Renal pelvis (tissue), 1 donor: ENCODE measurements at regions not wholly inside any gene's neighbourhood (a gene's known extent, or its start where the extent isn't known, plus 50 kb on each side); places are given as distances from the start of the nearest gene placed in this dataset.
"Not testable (repeated sequence)": the region's sequence is repeated elsewhere in the genome, so short reads cannot be mapped to it uniquely, and the experiment has no call there.

ENCODE experiments used
- DNase-seq: peaks from one replicate; pipeline ENCODE4 v3.0.0-alpha.2; 2013

DNA sequence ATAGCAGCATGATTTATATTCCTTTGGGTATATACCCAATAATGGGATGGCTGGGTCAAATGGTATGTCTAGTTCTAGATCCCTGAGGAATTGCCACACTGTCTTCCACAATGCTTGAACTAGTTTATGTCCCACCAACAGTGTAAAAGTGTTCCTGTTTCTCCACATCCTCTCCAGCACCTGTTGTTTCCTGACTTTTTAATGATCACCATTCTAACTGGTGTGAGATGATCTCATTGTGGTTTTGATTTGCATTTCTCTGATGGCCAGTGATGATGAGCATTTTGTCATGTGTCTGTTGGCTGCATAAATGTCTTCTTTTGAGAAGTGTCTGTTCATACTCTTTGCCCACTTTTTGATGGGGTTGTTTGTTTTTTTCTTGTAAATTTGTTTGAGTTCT lies 54.0 kb upstream of the GPR89A start:
- DNase-seq = not testable (repeated sequence)

DNA sequence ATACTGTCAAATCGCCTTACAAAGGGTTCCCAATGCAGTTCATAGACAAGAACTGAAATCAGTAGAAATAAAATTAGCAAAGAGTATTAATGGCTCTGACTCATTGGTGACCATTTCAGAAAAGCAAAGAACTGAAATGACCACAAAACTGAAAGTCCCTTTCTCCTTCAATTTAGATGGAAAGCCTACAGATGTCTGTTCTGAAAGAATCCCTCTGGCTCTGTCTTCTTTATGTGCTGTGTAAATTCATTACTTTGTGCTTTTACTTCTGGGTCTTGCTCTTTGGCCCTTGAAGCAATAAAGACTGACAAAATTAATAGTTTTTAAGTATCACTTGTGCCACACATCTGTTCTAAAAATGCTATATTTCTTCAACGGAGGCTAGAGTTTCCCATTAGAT lies 62.7 kb upstream of the GPR89A start:
- DNase-seq = no peak

DNA sequence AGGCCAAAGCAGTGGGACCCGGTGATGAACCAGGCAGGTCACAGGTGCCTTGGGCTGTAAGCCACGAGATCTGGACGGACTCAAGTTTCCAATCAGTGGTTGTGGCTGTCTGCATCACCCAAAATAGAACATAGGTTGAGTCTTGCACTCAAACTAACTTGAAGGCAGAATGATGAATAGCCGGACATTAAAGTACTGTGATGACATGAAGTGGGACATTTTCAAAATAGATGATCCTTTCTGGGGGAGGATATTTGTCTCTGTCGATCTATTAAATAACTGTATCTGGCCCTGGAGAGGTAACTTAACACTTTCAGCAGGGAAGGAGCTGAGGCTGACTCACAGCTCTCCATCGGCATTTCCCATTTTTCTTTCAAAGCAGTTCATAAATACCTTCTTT lies 66.1 kb upstream of the GPR89A start:
- not testable (repeated sequence) for DNase-seq

DNA sequence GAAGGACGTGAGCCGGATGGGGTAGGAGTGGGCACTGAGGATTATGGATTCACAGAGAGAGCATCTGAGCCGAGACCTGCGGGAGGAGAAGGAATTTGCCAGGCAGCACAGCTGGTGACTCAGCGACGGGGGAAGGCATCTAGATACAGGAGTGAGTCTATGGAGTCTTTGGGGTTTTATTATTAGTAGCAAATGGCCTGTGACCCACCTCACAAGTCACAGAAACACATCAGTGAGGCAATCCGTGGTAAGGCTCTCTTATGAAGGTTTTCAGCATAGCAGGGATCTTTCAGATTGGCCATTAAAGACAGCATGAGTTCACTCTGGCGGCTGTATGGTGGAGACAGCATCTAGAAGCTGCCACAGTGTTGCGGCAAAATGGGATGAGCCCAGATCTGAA lies 66.5 kb upstream of the GPR89A start:
- DNase-seq = not testable (repeated sequence)

DNA sequence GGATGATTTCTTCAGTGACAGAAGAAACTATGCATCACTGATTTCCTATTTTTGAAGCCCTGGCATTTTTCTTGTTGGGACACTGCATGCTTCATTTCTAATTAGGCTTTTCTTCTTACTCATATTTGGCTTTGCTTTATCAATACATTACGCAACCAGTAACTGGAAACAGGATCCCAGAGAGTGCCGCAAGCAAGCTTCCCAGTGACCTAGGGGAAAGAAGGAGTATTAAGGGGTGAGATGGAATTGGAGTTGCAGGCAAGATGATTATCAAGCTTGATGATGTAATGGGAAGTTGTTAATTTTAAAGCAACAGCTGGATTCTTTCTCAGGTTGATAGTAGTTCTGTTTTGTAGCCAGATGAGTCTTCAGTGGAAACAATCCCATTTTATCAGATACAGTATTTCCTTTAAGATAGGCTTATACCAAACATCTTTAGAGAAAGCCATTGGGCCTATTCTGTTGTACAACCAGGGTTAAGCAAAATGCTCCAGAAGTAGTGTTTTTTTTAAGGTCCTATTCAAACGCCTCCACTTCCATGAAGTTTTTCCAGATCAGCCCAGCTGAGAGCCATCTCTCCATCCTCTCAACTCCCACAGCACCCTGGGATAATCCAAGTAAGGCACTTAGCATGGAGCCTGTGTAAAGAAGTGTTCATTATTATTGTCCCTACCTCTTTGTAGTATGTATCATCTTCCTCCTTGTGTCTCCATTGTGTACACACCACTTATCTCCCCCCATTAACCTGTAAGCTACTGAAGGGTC lies 69.5 kb upstream of the GPR89A start:
- not testable (repeated sequence) for DNase-seq

DNA sequence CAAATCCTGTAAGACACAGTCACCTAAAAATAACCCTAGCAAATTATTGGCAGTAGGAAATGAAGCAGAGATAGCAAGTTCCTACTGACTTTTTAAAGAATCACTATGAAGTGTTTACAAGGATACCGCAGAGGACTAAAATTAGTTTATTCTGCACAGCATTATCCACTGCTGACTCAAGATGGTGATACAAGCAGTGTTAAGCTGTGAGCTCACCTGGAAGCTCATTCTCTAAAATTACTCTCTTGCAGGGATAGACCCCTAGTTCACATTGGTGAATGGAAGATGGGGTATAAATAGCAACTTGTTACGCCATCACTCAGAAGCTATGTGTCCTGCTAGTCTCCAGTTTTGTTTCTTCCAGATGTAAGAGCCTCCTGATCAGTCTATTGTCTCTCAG lies 70.8 kb upstream of the GPR89A start:
- not testable (repeated sequence) for DNase-seq

DNA sequence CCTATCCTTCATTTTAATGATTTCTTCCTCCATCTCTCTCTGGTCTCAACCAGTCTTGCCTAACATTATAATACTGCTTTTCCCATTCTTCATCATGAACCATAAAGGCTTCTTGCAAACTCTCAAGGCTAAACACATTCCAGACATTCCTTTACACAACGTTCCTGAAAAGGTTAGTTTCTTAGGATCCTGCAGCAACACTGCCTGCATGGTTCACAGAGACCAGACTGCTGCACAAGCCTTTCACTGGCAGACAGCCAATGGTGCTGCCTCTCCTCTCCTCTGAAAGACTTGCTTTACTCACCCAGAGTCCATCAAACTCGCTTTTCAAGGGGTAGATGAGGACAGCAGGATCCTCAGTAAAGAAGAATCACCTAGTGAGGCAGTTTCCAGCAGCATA lies 72.3 kb upstream of the GPR89A start:
- DNase-seq = peak; percentile 48

DNA sequence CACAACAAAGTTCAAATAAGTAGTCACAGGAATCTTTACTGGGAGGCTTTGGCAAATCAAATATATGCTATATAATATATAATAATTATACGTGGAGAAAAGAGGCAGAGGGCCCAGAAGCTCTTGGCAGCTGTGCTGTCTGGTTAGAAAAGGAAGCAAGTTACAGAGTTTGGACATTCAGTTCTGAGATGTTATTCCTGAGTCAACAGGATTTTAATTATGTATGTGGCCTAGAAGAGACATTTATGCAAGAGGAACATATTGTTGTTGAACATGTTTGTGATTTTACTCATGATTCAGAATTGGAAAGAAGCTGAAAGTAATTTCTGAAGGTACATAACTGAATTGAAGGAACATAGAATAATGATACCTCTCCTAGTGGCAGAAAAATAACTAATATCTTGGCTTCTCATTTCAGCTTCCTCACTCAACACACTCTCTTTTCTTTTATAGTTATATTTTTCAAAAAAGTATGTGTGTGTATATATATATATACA lies 79.7 kb upstream of the GPR89A start:
- not testable (repeated sequence) for DNase-seq

DNA sequence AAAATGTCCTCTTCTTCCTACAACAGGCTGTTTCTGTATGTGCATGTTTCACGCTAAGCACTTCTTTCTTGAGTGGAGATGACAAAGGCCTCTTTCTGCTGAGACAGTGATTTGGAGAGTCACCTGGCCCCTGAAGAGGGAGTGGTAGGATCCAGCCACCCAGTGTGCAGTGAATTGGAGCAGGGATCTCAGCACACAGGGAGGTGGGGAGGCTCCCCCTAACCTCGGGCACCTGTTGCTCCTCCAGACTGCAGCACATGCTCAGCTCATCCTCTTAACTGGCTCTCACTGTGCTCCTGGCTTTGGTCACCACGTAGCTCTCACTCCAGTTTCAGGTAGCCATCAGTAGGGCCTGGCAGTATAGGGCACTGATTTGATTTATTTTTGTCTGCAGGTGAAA lies 87.6 kb upstream of the GPR89A start:
- DNase-seq = not testable (repeated sequence)

DNA sequence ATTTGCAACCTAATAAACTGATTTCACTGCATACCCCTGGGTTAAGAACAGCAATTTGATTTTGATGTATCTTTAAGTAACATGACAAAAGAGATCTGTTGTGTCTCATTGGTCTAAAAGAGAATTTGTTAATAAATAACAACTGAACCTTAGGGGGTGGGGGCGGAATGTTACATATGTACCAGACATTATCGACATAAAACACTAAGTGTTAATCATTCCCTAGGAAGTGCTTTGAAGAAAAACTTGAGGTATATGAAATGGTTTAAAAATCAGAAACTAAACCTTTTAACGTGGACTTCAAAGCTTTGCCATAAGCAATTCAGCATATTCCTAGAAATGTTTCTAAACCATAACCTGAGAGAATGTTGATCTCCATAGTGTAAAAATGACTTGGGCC lies 88.5 kb upstream of the GPR89A start:
- DNase-seq = not testable (repeated sequence)

DNA sequence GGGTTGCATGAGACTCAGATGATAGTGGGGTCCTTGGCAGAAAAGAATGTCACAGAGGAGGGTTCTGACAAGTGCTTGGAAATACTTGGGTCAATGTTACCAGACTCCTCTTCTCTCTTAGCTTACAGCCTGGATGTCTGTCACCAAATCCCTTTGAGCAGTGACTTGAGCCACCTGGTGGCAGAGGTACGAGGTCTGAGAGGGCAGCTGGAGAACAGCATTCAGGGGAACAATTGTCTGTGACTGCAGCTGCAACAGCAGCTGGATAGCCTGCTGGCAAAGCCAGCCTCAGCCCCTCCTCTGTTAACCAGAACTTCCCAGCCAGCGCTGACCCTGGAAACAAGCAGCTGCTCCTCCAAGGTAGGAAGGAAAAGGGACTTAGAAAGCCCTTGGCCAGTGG lies 87.6 kb upstream of the NBPF20 start:
- not testable (repeated sequence) for DNase-seq

DNA sequence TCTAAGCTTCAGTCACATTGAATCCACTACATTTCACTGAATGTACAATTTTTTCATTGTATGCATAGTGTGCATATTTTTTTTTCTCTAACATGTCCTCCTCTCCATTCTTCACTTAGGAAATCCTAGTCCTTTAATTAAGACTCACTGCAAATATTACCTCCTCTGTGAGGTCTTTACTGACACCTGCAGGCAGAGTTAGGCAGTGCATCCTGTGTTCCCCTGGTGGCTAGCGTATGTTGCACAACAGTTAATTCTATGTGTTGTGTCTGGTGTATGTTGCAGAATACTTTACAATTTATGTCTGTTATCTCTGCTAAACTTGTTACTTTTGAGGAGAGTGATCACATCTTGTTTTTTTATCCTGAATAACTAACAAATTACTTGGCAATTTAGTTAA lies 82.7 kb upstream of the NBPF20 start:
- DNase-seq = not testable (repeated sequence)

DNA sequence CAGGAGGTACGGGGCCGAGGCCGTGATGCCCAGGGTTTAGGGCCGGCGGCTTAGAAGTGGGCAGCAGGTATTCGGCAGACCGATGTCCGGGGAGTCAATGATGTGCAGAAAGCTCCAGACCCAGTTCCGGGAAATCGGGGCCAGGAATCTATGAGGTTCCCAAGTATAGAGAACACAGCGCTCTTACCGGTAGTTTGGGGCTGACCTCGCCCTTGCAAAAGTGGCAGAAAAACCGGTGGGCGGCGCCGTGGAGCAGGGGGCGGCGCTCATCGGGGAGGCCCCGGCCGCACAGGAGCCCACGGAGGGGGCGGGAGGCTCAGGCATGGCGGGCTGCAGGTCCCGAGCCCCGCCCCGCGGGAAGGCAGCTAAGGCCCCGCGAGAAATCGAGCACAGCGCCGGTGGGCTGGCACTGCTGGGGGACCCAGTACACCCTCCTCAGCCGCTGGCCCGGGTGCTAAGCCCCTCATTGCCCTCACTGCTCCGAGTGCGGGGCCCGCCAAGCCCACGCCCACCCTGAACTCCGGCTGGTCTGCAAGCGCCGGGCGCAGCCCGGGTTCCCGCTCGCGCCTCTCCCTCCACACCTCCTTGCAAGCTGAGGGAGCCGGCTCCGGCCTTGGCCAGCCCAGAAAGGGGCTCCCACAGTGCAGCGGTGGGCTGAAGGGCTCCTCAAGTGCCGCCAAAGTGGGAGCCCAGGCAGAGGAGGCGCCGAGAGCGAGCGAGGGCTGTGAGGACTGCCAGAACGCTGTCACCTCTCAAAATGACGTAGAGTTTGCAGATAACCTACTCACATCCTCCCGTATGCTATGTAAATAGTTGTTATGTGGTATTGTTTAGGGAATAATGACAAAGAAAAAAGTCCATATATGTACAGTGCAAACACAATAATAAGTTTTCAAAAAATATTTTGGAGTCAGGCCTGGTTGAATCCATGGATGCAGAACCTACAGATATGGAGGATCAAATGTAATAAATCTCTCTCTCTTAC lies 80.6 kb upstream of the NBPF20 start:
- not testable (repeated sequence) for DNase-seq

DNA sequence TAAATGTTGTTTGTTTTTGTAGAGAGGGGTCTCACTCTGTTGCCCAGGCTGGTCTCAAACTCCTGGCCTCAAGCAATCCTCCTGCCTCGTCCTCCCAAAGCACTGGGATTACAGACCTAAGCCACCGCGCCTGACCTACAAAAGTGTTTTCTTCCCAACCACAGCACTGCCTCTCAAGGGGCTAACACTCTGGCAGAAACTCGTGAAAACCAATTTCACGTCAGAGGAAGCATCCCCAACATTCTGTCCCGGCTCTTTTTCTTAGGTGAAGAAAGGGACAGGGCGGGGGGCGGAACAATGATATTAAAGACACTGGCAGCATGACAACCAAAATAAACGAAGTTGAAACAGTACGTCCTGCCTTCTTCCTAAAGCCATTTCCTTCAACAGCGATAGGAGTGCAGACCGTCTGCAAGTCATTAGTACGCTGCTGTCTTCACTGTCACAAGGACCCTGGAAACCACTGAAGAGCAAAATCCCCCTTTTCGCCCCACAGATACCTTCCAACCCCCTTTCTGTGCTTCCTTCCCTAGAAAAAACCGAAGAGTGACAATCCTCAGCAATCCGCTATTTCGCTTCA lies 79.5 kb upstream of the NBPF20 start:
- DNase-seq = not testable (repeated sequence)

DNA sequence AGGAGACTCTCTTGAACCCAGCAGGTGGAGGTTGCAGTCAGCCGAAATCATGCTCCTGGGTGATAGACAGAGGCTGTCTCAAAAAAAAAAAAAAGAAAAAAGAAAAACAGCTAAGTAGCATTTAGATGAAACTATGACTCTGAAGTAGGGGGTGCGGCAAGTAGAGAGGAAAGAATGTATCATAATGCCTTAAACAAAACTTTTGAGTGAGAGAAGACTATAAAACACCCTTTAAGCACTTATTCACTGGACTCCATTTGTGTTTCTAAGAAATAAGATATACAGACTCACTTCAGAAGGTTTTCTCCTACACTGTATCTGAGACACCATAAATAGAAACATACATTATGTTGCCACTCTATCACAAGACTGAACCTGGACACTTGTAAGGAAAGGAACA lies 78.9 kb upstream of the NBPF20 start:
- not testable (repeated sequence) for DNase-seq

DNA sequence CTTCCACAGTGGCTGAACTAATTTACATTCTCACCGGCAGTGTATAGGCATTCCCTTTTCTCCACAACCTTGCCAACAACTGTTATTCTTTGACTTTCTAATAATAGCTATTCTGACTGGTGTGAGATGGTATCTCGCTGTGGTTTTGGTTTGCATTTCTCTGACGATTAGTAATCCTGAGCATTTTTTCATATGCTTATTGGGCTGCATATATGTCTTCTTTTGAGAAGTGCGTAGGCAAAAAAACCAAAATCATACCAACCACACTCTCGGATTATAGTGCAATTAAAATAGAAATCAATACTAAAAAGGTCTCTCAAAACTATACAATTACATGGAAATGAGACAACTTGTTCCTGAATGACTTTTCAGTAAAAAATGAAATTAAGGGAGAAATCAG lies 74.8 kb upstream of the NBPF20 start:
- DNase-seq = not testable (repeated sequence)

DNA sequence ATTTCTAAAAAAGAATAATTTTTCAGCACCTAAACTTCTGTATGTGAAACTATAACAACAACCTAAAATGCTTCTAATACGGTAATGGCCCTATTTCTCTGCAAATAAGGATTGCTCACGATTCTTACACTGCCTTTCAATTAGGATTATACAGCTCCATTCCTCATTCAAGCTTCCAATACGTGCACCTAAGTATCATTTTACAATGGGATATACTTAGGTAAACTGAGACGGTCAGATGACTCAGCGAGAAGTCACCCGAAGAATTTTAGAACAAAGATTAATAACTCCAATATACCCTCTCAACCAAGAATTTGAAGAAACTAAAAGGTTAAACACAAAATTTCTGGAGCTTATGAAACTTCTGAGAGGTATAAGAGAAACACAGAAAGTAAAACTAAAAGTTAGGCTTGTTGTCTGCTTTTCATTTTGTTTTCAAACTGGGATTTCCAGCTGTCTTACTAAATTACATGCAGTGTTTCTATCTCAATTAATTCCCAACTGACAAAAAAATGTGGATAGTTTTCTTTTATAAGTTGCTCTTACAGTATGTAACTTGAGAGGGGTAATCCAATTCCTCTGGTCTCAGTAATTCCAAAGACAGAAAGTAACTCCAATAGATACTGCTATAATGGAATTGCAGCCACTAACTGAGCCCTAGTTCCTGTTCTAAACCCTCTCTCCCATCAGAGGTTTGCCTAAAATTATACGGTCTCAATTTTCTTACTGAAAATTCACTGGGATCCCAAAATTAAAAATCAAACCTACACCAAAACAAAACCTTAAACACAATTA lies 69.9 kb upstream of the NBPF20 start:
- DNase-seq = not testable (repeated sequence)

DNA sequence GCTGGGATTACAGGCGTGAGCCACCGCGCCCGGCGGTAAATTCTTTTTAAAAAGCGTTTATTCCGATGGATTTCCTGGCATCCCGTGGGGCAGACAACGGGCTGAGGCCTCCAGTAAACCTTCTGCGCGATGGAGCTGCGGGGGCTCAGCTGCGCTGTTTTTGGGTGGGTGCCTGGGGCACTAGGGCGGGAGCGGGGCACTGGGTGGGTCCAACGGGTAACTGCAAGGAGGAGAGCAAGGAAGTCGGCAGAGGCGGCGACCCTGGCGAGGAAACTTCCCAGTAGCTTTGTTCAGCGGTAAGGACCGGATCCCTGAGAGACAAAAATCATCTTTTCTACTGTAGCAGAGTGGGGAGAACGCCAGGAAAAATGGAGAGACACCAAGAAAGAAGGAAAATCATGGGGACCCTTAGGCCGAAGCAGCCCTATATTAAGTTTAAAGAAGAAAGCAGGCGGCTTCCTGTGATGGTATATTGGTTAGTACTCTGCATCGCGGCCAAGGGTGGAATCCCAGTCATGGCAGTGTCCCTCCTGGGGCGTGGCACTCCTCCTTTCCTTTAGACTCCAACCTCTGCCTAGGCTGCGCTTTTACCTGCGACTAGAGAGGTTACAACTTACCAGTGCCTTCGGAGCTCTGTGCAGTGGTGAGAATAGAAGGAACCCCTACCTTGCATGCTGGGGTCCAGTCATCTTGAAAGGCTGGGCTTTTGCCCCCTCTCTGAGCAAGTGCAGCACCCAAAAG lies 63.0 kb upstream of the NBPF20 start:
- not testable (repeated sequence) for DNase-seq

DNA sequence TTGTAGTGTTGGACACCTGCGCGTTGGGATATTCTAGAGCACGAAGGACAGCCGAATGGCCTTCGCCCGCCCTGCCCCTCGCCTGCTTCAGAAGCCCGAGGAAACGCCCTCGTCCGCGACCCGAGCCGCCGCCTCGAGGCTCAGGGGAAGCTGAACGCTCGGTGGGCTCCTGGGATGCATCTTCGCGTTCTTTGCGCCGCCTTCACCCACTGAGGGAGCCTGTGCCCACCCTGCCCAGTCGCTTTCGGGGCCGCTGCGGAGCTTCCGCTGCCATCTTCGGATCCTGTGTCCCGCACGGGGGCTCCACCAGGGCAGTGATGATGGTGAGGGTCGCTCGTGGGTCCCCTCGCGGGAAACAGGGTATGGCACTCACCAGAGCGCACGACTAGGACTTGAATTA lies 61.8 kb upstream of the NBPF20 start:
- not testable (repeated sequence) for DNase-seq

DNA sequence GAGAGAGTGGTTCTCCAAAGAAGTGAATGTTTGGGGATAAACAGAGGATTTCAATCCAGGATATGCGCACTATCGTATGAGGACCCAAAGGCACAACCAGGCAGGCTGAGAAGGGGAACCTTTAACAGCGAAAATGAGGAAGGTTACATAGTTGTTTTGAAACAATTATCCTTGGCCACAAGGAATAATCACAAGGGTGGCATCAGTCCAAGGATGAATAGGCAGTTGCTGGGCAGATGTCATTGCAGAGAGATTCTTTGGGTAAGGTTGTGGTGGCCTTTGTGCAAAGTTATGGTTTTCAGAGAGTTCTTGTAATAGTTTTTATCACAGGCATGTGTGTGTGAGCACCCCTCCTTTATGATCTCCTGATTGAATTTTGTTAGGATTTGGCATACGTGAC lies 58.9 kb upstream of the NBPF20 start:
- not testable (repeated sequence) for DNase-seq
